ENCODE measurements at regions not wholly inside any gene's neighbourhood (a gene's known extent, or its start where the extent isn't known, plus 50 kb on each side); places are given as distances from the start of the nearest gene placed in this dataset.
A peak's percentile ranks its signal among the peaks of the same experiment; 100 is the strongest.

DNA sequence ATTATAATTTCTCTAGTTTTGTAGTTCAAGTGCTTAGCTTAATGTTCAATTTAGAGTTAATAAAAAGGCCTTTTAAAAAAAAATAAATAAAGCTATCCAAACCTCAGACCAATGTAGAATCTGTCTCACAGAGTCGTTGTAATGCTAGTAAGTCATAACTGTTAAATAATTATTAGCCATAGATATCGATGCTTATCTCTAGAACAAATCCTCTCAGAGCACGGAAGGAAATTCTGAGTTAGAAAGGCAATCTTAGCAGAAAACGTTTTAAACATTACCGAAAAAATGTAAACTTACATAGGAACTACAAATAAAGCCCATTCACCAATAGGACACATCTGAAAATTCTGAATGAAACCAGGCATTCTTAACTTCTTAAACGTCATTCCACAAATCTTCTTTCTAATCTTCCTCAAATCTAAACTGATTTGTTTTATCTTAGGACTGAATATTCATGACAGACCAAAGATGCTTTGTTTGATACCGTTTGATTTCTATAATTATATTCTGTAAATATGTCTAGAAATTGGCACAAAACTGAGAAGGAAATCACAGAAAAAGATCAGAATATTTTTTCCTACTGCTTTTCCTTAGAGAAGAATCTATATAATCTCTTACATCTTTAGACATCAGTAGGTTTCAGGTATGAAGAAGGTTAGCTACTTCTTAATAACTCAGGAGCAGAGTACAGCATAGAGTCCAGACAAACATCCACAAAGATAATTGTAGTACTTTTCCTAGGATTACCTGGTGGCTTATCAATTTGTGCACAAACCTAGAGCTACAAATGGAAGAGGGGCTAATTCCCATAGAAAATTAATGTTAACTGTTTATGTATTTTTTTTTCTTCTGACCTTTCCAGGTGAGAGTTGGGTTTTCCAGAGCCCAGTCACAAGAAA is 140.7 kb downstream of the BTC start:
- DNase-seq = no peak

DNA sequence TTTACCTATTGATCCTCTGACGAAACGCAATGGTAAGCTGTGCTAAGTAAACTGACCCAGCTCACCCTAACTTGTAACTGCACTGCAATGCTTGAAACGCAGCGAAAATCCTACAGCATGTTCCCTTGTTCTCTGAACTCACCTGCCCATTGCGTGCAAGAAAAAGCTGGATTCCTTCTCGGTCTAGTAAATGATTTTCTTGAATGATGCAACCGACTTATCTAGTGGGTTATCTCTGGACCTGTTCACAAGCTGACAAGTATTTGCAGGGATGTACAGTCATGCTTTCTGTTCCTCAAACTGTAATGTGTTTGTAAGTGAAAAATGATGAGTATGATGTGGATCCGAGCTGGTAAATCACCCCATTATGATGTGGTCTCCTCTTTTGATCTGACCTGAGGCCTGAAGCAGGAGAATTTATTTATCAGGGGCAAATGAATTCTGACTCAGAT is 140.1 kb downstream of the BTC start:
- peak; percentile 29 for DNase-seq

DNA sequence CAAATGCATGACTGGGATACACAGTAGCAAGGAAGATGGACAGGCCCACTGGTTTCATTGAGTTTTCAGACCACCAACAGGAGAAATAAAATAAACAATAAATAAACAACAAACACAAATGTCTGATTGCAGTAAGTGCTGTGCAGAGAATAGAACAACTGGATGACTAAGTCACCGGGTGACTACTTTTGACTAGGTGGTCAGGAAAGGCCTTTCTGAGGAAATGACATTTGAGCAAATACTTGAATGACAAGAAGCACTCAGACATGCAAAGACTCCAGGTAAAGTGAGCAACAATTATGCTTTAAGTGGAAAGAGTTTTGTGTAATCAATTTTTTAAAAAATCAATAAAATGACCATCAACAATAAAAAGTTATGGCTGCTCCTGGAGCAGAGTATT is 137.7 kb downstream of the BTC start:
- no peak for DNase-seq

DNA sequence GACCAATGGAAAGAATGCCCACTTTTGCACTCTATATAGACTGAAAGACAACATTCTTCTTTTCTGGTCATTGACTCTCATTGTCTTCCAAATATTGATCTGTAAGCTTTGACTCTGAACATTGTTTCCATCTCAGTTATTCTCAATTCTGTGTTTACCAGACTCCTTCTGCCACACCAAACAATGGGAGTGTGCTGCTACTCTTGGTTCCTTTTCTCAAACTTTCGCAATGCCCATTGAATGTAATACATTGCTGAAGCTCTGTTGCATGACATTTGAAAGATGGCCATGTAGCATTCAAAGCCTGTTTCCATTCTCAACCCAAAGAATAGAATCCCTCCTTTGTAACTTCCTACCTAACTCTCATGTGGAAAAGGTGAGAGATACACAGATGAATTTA is 136.2 kb downstream of the BTC start:
- no peak for DNase-seq

DNA sequence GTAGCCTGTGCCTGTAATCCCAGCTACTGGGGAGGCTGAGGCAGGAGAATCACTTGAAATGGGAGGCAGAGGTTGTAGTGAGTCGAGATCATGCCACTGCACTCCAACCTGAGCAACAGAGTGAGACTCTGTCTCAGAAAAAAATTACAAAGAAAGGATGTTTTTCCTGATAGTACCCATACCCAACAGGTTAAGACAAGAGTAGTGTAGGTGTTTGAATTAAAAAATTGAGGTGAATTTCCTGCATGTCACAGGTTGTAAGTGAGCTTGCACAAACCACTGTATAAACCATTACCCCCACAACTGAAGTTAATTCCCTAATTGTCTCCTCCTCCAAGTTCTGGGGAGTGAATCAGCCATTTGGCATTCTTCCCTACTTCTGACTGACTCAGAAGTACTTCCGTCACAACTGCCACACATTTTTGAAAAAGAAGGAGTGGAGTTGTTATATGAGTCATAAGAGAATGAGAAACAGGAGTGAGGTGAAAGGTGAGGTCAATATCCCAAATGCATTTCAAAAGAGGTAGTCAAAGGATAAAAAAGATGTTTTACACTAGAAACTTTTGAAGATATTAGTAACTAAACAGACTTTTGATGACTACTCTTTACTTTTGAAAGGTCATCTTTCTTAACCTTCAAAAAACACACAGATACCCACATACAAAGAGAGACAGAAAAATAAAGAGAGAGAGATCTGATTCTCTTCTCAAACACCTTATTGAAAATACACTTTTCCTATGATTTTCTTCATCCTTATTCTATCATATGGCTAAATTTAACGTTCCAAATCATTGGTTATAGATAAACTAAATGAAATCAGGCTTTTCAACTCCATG is 134.5 kb downstream of the BTC start:
- peak; percentile 64 for DNase-seq

DNA sequence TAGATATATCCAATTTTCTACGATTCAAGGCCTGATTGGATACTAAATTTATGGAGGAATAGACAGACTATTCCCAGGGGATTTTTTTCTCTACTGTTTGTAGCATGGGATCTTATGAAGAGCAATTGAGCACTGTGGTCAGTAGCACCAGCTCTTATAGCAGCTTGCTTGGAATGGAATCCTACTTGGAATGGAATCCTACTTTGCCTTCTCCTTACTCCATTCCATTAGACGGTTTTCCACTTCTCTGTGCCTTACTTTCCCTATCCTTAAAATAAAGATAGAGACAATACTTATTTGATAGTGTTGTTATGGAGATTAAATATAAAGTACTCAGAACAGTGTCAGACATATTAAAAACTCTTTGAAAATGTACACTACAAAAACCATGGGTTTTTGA is 133.5 kb downstream of the BTC start:
- DNase-seq = no peak

DNA sequence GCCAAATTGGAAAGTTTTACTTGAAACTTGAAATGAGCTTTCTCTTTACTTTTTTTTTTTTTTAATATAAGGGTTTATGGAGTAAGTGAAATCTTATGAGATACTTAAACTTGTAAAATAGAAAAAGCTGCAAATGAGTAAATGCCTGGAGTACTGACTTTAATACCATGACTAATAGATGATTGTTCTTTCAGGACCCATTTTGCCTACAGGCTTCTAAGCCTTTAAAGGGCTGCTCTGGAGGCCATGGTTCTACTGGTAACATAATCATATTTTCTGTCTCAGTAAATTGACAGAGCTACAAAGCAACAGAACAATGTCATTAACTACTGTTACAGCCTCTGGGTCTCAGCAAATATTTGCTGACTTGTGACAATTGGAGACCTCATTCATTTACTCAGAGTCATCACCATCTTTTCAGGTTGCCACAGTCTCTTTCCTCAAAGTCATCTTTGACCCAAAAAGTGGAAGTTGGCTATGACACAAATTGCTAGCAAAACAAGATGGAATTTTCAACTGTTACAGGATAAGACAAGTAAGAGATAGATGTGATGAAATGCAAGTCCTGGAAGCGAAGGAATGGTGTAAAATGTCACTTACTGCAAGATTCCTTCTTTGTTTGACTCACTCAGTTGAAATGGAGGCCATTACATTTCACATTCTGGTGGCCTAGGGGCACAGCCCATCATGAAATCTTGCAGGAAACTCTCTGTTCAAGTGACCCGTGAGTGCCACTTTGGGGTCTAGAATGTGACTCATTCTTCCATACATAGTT is 132.7 kb downstream of the BTC start:
- DNase-seq = no peak

DNA sequence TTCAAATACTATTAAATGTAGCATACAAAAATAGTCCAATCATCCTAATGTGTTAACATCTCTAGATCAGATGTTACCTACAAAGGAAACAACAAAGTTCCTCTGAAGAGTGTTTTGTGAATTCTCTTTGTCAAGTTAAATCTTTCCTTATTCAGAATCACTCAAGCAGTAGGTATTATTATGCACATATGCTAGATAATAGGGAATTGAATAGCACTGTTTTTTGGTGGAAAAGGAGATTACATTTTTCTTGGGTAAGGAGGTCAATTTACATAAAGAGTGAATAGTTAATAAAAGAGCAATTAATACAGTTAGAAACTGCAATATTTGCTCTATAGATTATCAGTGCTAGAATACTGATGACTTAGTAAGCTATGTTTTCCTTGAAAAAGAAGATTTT is 130.7 kb downstream of the BTC start:
- no peak for DNase-seq

DNA sequence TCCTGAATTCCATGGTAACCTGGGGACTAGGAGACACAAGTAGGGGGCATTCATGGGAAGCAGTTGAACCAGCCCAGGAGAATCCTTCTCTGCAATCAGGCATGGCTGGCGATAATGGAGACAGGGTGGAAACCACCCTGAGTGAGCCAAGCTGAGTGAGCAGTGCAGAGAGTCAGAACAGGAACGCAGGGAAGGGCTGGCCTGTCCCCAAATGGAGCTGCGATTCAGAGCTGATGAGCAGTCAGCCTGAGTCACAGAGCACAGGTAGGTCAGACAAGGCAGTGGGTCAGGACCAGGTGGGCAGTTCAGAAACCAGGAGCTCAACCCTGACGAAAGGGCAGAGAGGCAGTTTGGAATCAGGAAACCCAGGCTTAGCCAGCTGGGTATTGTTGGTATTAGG is 129.0 kb downstream of the BTC start:
- DNase-seq = no peak

DNA sequence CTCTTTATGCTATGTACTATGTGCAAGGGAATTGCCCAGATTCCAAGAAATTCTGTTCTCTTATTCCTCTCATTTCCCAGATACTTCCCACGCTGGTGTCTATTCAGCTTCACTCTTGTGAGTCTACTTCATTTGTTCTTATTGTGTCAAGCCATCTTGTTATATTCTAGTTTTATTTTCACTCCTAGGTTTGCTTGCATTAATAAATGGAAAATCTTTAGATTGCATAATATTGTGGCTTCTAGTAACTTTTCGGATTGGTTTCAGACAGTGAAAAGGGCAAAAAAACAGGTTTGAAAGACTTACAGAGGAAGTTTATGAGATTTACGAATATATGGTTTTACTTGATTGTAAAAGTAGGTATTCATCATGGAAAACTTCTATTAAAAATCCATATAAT is 128.4 kb downstream of the BTC start:
- no peak for DNase-seq

DNA sequence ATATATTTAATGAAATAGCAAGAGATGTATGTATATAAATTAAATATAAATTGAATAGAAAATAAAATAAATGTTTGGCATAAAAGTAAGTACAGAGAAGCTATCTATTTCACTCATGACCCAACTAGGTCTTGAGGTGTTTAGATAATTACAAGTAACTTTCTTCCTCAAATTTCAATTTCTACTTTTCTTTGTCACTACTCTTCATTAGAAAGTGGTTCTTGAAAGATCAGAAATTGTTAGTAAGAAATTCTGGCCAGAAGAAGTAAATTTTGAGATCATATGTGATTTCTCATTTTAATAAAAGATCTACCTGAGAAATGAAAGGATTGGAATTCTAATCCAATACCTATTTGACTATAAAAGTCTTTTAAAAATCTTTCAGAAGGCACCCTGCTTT is 126.9 kb downstream of the BTC start:
- DNase-seq = peak; percentile 22

DNA sequence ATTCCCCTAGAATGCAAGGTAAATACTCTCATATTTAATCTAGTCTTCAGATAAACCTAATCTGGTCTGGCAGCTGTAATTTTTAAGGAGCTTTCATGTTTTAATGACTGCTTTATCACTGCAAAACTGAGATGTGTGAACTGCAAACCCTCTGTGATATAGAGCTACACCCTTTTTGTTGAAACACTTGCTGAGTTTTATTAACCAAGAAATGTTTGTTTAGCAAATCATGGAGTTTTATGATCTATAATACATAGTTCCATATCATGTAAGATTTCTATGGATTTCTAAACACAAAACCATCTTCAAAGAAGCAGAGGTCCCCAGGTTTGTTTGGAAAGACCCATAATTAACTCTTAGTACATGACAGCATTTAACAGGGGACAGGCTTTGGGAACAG is 126.4 kb downstream of the BTC start:
- DNase-seq = peak; percentile 22

DNA sequence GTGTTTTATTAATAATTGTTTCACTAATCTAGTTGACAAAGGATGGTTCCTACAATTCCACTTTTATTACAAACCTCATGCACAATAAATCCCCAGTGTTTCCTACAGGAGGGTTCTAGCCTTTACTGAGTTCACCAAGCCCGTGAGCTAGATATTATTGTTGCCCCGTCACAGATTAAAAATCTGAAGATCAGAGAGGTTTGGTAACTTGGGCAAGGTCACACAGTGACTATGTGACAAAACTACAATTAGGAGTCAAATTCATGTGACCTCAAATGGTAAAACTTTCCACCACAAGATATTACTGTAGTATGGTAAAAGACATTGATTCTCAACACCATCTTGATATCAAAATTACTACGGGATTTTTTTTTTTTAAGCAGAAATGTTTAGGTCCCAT is 124.6 kb downstream of the BTC start:
- no peak for DNase-seq

DNA sequence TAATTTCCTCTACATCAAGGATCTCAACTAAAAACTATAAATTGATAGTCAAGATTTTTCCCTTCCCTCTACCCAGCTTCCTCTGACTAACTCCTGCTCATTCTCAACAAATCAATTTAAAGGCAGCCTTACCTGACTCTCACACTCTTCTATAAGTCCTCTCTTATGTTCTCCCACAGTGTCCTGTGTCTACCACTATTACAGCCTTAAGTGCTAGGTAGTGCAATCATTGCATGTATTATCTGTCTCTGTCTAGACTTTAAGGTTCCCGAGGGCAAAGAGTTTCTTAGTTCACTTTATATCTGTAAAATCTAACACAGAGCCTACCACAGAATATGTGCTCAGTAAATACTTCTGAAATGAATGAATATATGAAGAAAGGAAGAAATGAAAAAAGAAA is 123.7 kb downstream of the BTC start:
- no peak for DNase-seq

DNA sequence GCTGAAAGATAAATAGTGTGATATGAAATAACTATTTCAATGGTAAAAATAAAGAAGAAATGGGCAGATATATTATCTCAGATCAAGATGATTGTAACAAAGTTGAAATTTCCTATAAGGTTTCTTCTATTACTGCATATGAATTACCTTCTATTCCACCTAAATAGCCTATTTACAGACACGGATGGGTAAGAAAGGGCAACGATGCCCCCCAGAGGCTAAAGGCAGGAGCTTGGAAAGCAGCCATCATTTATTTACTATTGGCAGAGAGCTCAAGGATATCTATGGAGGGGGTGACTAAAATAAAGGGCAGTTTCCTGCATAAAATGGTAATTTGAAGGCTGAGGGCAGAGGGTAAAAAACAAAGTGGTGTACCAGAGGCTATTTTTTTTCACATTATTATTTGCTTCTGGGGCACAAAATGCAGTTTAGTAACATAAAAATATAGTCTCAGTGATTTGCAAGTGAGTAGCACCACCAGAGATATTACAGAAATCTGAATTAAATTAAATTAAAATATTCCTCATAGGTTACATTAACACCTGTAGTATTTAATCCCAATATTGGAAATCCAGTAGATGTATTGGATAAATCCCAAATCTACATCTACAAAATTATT is 123.1 kb downstream of the BTC start:
- peak; percentile 86 for DNase-seq

DNA sequence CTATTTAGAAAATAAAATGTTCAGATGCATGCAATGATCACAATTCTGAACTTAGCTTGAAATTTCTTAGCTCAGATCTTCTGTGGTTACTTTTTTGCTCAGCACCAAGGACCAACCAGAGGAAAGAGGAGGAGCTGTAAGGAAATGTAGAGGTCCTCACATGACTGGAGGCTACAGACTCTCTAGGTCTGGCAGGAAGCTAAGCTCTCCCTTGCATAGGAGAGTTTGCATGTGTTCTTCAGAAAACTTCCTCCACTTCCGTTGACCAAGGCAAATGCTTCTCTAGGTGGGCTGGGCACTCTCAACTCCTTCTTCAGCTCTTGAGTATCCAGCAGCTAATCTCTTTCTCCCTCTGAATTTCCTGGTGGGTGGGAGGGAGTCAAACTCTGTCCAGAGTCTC is 119.6 kb downstream of the BTC start:
- peak; percentile 27 for DNase-seq

DNA sequence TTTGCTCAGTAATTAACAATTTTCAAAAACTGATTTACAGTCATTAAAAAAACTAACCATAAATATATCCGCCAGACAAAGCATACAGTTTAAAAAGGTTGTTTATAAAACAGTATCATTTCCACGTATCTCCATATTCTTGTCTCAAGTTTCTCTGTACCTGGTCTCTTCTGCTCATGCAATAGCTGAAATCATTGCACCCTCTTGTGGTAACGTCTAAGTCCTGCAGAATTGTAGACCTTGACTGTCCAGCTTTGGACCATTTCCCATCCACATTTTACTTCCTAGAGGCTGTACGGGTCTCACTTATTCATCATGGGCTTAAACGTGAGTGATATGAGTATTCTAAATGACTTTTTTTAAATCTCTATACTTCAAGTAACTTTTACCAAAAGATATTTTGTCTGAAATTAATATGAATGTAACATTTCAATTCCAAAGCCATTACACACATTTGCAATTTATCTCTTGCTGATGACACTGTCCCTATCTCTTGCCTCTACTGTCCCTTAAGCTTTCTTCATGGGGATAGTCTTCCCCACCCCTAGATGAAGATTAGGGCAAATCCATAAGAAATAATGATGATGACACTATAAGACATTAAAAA is 118.5 kb downstream of the BTC start:
- DNase-seq = peak; percentile 73

DNA sequence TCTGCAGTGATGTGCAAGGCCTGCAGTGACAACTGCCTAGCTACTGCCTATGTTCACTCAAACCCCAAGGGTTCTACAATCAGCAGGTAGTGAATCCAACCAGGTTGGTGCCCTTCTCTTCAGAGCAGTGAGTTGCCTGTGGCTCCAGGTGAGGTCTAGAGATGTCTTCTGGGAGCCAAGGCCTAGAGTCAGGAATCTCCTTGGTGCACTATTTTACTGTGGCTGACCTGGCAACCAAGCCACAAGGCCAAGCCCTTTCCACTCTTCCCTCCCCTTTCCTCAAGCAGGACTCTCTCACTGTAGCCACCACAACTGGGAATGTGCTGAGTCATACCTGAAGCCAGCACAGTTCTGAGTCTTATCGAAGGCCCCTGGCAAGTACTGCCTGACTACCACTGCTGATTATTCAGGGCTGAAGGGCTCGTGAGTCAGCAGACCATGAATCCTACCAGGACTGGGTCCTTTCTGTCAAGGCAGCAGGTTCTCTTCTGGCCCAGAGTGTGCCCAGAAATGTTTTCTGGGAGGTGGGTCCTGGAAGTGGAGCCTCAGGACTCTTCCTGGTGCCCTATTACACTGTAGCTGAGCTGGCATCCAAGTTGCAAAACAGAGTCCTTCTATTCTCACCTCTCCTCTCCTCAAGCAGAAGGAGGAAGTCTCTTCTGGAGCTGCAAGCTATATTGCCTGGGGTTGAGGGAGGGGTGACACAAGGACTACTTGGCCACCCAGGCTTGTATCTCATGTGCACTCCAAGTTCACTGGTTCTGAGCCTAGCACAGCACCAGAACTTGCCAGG is 111.6 kb downstream of the BTC start:
- DNase-seq = peak; percentile 91

DNA sequence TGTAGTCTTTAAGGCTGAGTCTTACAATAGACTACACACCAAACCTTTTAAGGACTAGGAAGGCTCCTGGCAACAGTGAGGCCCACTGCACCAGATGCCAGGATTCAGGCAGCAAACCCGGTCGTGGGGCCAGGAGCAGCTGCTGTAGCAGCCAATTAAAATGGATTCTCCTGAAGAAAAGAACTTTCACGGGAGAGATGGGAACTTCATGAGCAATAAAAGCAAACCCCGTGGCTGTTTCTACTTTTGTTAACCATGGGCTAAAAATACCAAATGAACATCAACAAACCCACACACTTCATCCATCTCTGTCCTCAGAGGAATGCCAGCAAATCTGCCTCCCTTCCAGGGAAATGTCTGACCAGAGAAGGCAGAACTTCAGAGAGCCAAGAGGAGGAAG is 101.4 kb downstream of the BTC start:
- DNase-seq = no peak

Data from OCI-M1 (cell line).